ENCODE measurements at regions not wholly inside any gene's neighbourhood (a gene's known extent, or its start where the extent isn't known, plus 50 kb on each side); places are given as distances from the start of the nearest gene placed in this dataset.

DNA sequence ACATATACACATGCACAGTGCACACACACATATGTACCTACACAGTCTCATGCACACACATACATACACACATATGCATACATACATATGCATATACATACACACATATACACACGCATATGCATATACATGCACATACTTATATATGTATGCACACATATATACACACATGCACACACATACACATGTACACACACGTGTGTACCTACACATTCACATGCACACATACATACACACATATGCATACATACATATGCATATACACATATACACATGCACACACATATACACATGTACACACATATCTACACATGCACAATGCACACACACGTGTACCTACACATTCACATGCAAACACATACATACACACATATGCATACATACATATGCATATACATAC lies 100.3 kb upstream of the TWIST2 start:
- TF ChIP-seq, protein P1, sequence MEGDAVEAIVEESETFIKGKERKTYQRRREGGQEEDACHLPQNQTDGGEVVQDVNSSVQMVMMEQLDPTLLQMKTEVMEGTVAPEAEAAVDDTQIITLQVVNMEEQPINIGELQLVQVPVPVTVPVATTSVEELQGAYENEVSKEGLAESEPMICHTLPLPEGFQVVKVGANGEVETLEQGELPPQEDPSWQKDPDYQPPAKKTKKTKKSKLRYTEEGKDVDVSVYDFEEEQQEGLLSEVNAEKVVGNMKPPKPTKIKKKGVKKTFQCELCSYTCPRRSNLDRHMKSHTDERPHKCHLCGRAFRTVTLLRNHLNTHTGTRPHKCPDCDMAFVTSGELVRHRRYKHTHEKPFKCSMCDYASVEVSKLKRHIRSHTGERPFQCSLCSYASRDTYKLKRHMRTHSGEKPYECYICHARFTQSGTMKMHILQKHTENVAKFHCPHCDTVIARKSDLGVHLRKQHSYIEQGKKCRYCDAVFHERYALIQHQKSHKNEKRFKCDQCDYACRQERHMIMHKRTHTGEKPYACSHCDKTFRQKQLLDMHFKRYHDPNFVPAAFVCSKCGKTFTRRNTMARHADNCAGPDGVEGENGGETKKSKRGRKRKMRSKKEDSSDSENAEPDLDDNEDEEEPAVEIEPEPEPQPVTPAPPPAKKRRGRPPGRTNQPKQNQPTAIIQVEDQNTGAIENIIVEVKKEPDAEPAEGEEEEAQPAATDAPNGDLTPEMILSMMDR (conservative IDR thresholded peaks at IDR 0.05 in 1 of 2, IDR thresholded peaks at IDR 0.05 in 1 of 2; ENCODE audit: extremely low read depth in 1 of 2, insufficient read depth in 1 of 2, low read depth in 1 of 2, low read length in 2 of 2), result no peak
- no peak for TF ChIP-seq EZH2 (IDR thresholded peaks at IDR 0.05; ENCODE audit: borderline replicate concordance, low read length)
